Thyroid gland (tissue), 4 donors: ENCODE measurements at regions not wholly inside any gene's neighbourhood (a gene's known extent, or its start where the extent isn't known, plus 50 kb on each side); places are given as distances from the start of the nearest gene placed in this dataset.

Experiments
- DNase-seq, 2 donors: peaks; one replicate each; pipeline ENCODE4 v3.0.0-alpha.2; 2019
- H3K27ac ChIP-seq, 3 donors: fragments of 200-600 bp; sonication (generic); 1 replicate in 2 of 3; 2 replicates in 1 of 3; pipeline ENCODE4 v1.5.1; 2016 to 2019; ENCODE audit warnings: mild to moderate bottlenecking in 1 of 3, moderate library complexity in 1 of 3
- H3K27me3 ChIP-seq: fragments of 200-600 bp; sonication (generic); one replicate; pipeline ENCODE4 v1.5.1; 2019
- H3K36me3 ChIP-seq, 2 donors: fragments of 200-600 bp; sonication (generic); one replicate each; pipeline ENCODE4 v1.5.1; 2016 to 2019
- H3K4me1 ChIP-seq, 2 donors: fragments of 200-600 bp; sonication (generic); one replicate each; pipeline ENCODE4 v1.5.1; 2017 to 2019
- H3K4me3 ChIP-seq, 3 donors: fragments of 200-600 bp; sonication (generic); replicated peaks in 1 of 3; 1 replicate in 2 of 3; 2 replicates in 1 of 3; pipeline ENCODE4 v1.5.1; 2016; ENCODE audit warnings: mild to moderate bottlenecking in 1 of 3
- H3K9me3 ChIP-seq: fragments of 200-600 bp; sonication (generic); one replicate; pipeline ENCODE4 v1.5.1; 2017
- CTCF ChIP-seq, 6 experiments: fragments of 200-600 bp in 3 of 6; fragments of 450-650 bp in 3 of 6; sonication (generic) in 3 of 6; IDR thresholded peaks; one replicate each; pipeline ENCODE4 v1.5.1; 2016 to 2019; ENCODE audit warnings: antibody characterized with exemption in 6 of 6, mild to moderate bottlenecking in 2 of 6, inconsistent platforms in 1 of 6, moderate library complexity in 1 of 6
- POLR2A ChIP-seq, 2 donors: fragments of 450-650 bp; IDR thresholded peaks; one replicate each; pipeline ENCODE4 v1.6.1; 2017; ENCODE audit warnings: antibody characterized with exemption in 2 of 2, mild to moderate bottlenecking in 2 of 2, moderate library complexity in 1 of 2
- WGBS, 2 donors: methylation state at CpG; one replicate each; pipeline ENCODE4 v1.1.5; 2017; 5-methylcytosine and 5-hydroxymethylcytosine counted together
- intact Hi-C: fragments of 100-400 bp; cut with DNase I; formaldehyde crosslinking; loops from one replicate; pipeline ENCODE4 v1.15.1; 2023

GRCh38 chr16:6512512-6512911 is 820.1 kb upstream of the RBFOX1 start:
- intact Hi-C loops, result no loop called here
- H3K27me3 ChIP-seq, result no peaks in the 10 kb centered on the region
- H3K9me3 ChIP-seq, result no peaks in the 10 kb centered on the region
- no peak overlapping the region for H3K4me3 ChIP-seq
- TF ChIP-seq POLR2A (IDR thresholded peaks at IDR 0.05) (no peak), CTCF (IDR thresholded peaks at IDR 0.05) (no peak)
- no peak overlapping the region for H3K27ac ChIP-seq
- WGBS, 2 donors, result 79 to 82% methylated on average over 2 of the region's 2 CpGs
- H3K4me1 ChIP-seq, result no peaks in the 10 kb centered on the region
- H3K36me3 ChIP-seq, result no peaks in the 10 kb centered on the region
- DNase-seq, result no peak

- no peaks in the 10 kb centered on the region for H3K27me3 ChIP-seq
- TF ChIP-seq POLR2A (IDR thresholded peaks at IDR 0.05) (no peak), CTCF (IDR thresholded peaks at IDR 0.05) (no peak)
- H3K4me3 ChIP-seq, result no peak overlapping the region
- 80% methylated on average over 7 of the region's 7 CpGs for WGBS, 2 donors
- no peak for DNase-seq
- H3K9me3 ChIP-seq, result no peaks in the 10 kb centered on the region
- intact Hi-C loops, result no loop called here
- no peak overlapping the region for H3K27ac ChIP-seq
- H3K36me3 ChIP-seq, result no peaks in the 10 kb centered on the region
- no peaks in the 10 kb centered on the region for H3K4me1 ChIP-seq
Measured at GRCh38 chr16:6510261-6510660, 822.4 kb upstream of the RBFOX1 start.

- H3K4me1 ChIP-seq, result no peaks in the 10 kb centered on the region
- H3K27me3 ChIP-seq, result no peaks in the 10 kb centered on the region
- TF ChIP-seq CTCF (IDR thresholded peaks at IDR 0.05), result no peak
- no peak for TF ChIP-seq POLR2A (IDR thresholded peaks at IDR 0.05)
- no peaks in the 10 kb centered on the region for H3K9me3 ChIP-seq
- H3K27ac ChIP-seq, result no peak overlapping the region
- intact Hi-C loops, result no loop called here
- no peaks in the 10 kb centered on the region for H3K36me3 ChIP-seq
- H3K4me3 ChIP-seq, result no peak overlapping the region
- 23 to 27% methylated on average over 2 of the region's 2 CpGs for WGBS, 2 donors
- DNase-seq, result no peak
Measured at GRCh38 chr16:6499413-6499812, 833.2 kb upstream of the RBFOX1 start.

DNA sequence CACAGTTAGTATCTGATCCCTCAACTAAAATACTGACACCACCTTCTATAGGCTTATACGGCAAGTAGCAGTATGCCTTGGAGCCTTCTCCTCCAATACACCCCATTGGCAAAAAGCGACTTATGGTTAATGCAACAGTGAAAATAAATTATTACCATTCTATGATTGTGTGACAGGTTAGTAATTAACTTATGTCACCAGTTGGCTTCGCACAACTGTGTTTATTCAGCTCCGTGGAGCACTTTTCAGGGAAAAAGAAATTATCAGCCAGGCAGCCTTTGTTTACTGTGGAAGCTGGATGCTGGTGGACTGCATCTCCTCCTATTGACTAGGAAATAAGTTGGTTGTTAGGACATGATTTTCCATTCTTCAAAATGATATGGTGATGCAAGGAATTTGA is 833.8 kb upstream of the RBFOX1 start:
- H3K4me1 ChIP-seq, result no peaks in the 10 kb centered on the region
- no peak for DNase-seq

GRCh38 chr16:6496996-6497395 is 835.6 kb upstream of the RBFOX1 start:
- Histone ChIP-seq H3K27ac (no peak overlapping the region), H3K4me3 (no peak overlapping the region), H3K36me3 (no peaks in the 10 kb centered on the region), H3K9me3 (no peaks in the 10 kb centered on the region), H3K4me1 (no peaks in the 10 kb centered on the region), H3K27me3 (no peaks in the 10 kb centered on the region)
- 24 to 42% methylated on average over 2 of the region's 2 CpGs for WGBS, 2 donors
- intact Hi-C loops, result no loop called here
- DNase-seq, result no peak
- TF ChIP-seq CTCF (IDR thresholded peaks at IDR 0.05) (no peak), POLR2A (IDR thresholded peaks at IDR 0.05) (no peak)

More for the DNA sequence above, 833.8 kb upstream of the RBFOX1 start:
- no peaks in the 10 kb centered on the region for H3K36me3 ChIP-seq
- intact Hi-C loops, result no loop called here
- 78 to 85% methylated on average over 4 of the region's 4 CpGs for WGBS, 2 donors
- H3K27ac ChIP-seq, result no peak overlapping the region
- H3K27me3 ChIP-seq, result no peaks in the 10 kb centered on the region
- TF ChIP-seq POLR2A (IDR thresholded peaks at IDR 0.05) (no peak), CTCF (IDR thresholded peaks at IDR 0.05) (no peak)
- no peaks in the 10 kb centered on the region for H3K9me3 ChIP-seq
- H3K4me3 ChIP-seq, result no peak overlapping the region
